GM19455 (cell line): ENCODE measurements at regions not wholly inside any gene's neighbourhood (a gene's known extent, or its start where the extent isn't known, plus 50 kb on each side); places are given as distances from the start of the nearest gene placed in this dataset.

Experiments used
- ATAC-seq: cut with Tn5 transposase; IDR thresholded peaks from one replicate; pipeline ENCODE4 v1.9.1; 2021; ENCODE audit not compliant: unreplicated experiment

- no peak for ATAC-seq
Observed at GRCh38 chr13:94968757-94969086, 256.4 kb upstream of the SOX21 start.

DNA sequence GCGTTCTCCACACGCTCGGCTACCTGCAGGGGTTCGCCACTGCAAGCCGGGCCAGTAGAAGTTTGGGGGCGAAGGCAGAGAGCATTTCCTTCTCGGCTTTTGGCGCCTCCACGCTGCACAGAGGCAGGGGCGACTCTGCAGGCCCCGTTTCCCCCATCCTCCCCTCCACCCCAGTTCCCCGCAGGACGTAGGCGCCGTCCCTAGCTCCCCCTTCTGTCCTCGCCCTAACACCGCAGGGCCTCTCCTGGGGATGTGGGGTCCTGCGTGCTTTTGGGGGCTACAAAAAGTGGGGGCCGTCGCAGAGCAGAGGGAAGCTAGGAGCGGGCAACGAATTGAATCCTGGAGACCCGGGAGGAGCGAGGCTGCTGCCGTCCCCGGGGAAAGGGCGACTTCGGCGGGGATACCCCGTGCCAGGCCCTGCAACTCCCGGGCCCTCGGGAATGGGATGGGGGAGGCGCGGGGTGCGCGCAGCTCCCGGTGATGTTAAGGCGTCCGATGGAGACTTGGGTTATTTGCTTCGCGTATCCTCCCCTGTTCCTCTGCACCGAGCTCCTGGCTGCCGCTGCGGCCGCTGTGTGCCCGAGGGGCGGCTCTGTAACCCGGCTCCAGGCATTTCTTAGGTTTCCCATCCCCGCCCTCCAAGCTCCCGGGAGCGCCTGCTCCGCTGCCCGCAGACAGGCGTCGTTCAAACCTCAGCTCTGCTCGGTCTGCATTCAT, 255.9 kb upstream of the SOX21 start:
- ATAC-seq = no peak

DNA sequence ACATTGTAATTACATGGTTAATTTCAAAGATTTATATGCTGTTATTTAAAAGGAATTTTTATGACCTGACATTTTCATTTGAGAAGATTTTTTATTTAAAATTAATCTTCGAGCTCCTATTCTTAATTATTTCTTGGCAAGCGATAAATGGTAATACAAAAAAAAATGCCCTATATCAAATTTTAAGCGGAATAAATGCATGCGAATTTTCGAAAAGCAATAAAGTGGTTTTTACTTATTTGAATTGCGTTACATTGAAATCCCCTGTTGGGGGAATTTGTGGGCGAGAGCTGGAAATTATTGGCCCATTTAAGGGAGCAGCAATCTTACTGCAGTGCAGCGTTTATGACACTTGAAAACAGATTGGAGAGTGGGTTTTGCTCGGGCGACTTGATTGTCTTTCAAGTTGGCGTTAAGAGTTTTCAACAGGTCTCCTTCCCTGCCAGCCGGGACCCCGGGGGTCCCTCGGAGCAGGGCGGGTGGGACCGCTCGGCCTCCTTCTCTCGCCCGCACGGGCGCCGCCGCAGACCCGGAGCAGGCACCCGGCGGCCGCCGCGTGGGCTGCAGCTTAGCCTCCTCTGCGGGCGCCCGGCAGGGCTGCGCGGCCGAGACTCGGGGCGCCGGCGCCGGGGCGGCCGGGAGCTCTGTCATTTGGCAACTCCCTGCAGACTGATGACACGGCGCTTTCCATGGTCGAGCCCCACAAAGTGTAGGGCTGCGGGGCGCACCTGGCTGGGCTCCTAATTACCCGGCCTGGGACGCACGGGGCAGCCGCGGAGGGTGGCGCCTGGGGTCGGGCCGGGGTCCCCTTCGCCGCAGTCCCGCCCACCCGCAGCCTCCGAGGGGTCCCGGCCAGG, 255.1 kb upstream of the SOX21 start:
- no peak for ATAC-seq

DNA sequence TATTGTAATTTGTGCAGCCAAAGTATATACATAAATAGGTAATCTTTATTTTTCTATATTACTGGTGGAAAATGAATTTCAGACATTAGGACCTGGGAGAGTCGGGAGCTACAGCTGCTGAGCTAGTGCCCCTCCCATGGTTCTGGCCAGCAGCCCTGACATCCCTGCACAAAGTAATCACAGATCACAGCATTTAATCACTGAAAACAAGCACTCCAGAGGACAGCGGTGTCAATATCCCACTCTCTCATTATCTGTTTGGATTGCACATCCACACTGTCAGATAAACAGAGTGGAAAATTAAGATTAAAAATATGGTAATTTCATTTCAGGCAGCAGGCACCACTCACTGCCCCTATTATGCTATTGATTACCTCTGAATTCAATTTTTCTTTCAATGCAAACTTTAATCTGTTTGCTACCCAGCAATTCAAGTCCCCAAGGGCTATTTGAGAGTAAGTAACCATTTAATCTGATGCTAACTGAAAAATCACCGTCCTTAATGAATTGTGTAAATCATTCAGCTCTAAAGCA, 254.1 kb upstream of the SOX21 start:
- no peak for ATAC-seq

DNA sequence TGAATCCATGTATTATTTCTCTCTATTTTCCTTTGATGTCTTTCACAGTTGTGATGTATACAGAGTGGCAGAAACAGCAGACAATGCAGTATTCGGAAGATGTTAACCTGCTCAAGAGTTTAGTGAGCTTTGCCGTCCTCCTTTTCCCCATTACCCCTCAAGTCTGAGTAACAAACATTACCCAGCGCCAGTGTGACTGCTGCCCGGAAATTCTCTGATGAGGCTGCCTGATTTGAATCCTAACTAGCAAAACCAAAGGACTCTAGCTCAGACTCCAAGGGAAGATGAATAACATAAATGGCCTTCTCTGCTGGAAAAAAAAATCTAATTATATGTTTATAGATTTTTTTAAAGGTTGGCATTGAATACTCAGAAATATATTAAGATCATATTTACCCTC, 247.3 kb upstream of the SOX21 start:
- ATAC-seq = no peak

DNA sequence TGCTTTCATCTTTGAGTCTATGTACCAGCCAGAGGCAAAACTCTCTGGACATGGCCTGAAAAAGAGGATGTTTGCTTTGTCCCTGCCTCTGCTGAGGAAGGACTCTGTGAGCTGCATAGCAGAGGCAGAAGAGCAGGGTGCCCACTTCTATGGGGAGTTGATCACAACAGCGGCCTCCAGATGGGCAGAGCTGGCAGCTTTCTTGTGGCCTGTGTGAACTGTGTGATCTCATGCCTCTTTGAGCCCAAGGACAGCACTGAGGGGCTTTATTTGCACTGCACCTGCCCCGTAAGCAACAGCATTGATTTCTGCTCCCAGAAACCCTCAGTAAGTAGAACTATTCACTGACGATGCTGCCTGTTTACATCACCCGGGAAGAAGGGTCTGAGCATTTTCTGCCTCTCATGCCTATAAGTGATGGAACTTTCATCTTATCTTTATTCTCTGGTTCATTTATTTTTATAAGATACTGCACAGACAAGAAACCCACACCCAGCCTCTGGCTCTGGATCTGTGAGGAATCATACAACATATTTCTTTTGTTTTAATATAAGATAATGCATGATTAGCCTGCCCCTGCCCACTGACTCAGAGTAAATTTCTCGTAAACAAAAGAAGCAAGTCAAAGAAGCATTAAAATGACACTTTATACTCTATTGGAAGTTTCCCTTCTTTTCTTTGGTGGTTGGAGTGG, 244.2 kb upstream of the SOX21 start:
- no peak for ATAC-seq

DNA sequence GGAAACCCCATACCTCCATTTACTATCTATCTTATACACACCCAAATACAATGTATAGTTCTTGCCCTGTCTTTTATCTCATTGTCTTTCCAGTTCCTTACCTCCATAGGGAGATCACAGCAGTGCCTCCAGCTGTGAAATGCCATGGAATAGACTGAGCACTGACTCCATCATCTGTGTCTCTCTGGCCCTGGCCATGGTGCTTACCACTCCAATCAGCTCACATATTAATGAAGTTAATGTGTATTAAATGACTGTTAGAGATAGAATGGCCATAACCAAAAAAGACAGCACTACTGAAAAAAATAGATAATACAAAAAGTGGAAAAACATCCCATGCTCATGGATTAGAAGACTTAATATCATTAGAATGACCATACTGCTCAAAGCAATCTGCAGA, 240.4 kb upstream of the SOX21 start:
- ATAC-seq = no peak

- no peak for ATAC-seq
Observed at GRCh38 chr13:94950303-94950702, 238.0 kb upstream of the SOX21 start.

GRCh38 chr13:94947965-94948371, 235.6 kb upstream of the SOX21 start:
- no peak for ATAC-seq

DNA sequence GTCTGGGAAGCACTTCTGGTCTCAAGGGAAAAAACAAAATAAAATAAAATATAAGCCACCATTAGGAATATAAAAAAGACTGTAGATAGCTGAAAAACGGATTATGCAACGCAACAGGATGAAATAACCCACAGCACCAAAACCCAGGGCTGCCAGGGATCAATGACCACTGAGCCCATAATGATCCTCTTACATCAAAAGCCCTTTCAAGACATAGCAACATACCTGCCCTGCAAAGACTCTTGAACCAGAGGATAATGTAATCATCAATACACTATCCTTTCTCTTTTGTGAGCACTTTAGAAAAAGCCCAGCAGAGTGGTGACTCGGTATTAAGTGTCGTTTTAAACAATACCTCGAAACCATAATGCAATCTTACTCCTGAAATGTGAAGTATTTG, 235.0 kb upstream of the SOX21 start:
- ATAC-seq = no peak

GRCh38 chr13:94946039-94946438, 233.7 kb upstream of the SOX21 start:
- no peak for ATAC-seq

GRCh38 chr13:94938124-94938523, 225.8 kb upstream of the SOX21 start:
- ATAC-seq = no peak

- ATAC-seq = no peak
Observed at GRCh38 chr13:94936633-94937032, 224.3 kb upstream of the SOX21 start.

DNA sequence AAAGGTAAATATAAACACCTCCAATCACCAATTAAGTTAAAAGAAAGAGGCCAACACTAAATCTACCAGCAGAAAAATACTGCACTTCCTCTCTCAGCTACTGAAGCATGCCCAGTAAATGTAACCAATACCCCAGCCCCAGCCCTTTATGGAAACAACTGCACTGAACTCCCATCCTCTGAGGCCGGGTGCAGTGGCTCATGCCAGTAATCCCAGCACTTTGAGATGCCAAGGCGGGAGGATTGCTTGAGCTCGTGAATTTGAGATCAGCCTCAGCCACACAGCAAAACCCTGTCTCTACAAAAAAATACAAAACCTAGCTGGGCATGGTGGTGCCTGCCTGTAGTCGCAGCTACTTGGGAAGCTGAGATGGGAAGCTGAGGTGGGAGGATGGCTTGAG, 221.6 kb upstream of the SOX21 start:
- ATAC-seq = no peak

DNA sequence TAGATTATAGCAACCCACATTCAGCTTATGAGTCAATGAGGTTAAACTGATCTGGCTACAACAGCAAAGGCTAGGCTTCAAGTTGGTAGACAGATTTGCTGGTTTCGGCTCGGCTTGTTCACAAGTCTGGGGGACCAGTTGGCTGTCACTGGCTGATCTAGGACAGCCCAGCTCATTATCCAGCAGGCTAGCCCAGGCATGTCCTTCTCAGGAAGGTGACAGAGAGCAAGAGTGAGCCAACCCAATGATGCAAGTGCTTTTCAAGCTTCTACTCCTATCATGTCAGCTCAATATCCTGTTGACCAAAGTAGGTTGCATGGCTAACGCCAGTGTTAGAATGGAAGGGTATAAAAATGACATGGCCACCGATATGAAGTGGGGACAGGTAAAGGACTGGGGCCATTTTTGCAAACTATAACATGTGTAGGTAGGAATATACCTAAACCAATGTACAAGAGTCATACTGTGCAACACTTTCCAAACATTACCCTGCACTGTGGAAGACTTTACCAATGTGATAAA, 220.9 kb upstream of the SOX21 start:
- ATAC-seq = no peak

GRCh38 chr13:94928127-94928775, 215.9 kb upstream of the SOX21 start:
- ATAC-seq = no peak

DNA sequence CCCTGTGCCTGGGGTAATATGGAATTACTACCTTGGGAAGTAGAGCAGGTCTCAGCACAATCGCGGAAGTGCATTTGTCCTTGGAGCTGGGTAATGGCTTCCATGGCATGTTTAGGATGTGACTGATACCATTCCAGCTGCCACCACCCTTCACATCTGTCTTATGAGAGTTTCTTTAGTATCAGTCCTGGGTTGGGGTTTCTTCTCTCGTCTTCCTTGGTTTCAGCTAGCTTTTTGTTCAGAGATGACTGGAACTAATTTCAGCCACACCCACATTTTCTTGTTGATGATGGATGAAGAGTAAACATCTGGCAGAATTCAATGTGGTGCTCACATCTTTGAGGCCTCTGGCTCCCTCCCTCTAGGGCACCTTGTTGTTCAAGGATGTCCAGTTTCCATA, 212.9 kb upstream of the SOX21 start:
- ATAC-seq = no peak

DNA sequence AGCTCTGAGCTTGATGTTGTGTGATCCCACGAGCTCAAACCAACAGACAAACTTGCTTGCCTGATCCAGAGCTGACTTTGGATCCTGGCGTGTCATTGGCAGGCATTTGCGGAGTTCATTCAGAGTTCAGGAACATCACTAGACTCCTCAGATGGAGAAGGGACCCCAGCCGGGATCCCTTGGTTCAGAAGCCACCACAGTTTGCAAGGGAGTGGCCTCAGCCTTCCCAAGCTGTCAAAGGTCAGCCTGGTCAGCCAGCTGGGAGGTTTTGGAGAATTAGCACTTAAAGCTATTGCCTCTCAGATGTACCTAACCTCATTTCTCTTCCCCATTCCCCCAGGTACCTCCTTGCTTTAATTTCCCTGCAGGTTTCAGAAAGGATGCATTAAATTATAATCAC, 208.8 kb upstream of the SOX21 start:
- ATAC-seq = no peak

DNA sequence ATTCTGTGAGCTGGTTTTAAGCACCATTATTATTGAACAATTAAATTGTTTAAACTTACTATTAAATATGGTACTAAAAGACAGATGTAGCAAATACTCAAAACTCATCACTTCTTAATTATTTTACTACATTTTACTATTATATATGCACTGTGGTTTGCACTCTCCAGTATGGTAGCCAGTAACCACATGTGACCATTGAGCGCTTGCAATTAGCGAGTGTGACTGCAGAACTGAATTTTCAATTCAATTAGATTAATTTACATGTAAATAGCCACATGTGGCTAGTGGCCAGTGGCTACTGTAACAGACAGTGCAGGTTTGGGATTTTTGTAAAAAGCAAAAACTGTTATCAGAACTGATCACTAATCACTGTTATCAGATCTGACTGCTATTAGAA, 208.2 kb upstream of the SOX21 start:
- ATAC-seq = no peak

GRCh38 chr13:94917824-94918223, 205.5 kb upstream of the SOX21 start:
- ATAC-seq = no peak

GRCh38 chr13:94914895-94915294, 202.6 kb upstream of the SOX21 start:
- ATAC-seq = no peak
